ENCODE measurements at regions not wholly inside any gene's neighbourhood (a gene's known extent, or its start where the extent isn't known, plus 50 kb on each side); places are given as distances from the start of the nearest gene placed in this dataset.

DNA sequence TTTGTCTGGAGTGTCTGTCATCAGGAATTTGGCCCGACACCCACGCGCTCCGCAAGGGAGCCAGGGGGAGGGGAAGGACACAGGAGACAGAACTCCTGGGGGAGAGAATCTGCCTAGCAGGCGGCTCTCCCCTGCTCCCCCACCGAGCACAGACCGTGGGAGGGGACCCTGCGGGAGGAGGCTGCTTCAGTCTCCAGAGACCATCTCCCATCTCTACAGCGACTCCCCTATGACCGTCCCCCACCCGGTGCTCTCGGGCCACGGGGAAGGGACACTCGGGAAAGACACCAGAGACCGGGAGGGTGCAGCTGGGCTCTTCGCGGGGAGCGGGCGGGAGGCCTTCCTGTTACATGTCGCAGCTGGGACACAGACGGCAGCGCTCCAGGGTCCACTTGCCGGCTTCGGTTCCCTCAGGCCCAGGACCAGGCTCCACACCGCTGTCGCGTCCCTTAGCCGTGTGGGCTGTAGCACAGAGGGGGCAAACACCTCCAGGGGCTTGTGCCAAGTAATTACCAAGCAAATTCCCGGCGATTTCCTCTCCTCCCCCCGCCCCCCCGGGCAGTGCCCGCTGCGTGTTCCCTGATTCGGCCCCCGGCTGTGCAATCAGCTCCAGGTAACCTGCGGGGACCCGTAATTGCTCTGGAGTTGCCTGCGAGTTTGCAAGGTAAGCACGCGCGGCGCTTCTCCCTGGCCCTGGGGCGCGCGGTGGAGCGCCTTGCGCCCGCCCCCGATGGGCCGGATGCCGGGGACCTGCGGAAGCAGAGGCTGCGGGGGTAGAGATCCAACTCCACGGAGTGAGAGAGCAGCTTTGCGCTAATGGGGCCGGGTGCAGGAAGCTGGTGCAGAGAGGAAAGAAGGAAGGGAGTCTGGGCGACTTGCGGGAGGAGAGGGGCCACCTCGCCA lies 155.1 kb upstream of the CADM1 start:
- peak overlapping the region; percentile 79 for H3K4me3 ChIP-seq (ENCODE audit: low read length)
- peaks cover 93% of the 10 kb centered on the region for H3K27me3 ChIP-seq (ENCODE audit: insufficient read depth, low read length)

DNA sequence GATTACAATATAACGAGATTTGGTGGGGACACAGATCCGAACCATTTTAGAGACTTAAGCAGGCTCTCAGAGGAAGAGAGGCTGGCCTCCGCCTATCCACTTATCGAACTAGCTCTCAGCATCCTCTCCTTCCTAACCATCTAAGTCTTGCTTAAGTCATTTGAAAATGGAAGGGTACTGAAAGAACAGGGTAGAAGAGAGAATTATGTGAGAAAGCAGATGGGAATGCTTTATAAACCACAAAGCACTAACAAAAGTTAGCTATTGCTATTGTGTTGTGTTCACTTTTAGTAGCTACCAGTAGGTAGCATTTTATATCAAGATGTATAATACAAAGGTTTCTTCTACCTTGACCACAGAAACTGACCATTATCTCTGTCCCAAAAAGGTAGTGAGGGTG lies 153.4 kb upstream of the CADM1 start:
- Histone ChIP-seq H3K36me3 (ENCODE audit: insufficient read depth, low read depth, low read length) (no peaks in the 10 kb centered on the region), H3K27ac (ENCODE audit: low read length) (no peak overlapping the region), H3K27me3 (ENCODE audit: insufficient read depth, low read length) (peaks cover 86% of the 10 kb centered on the region), H3K9me3 (ENCODE audit: insufficient read depth, low read depth, low read length) (no peaks in the 10 kb centered on the region), H3K4me3 (ENCODE audit: low read length) (no peak overlapping the region), H3K4me1 (ENCODE audit: insufficient read depth, low read length) (peaks cover 16% of the 10 kb centered on the region; the same call in 1 of the 2 replicates), H3K9ac (ENCODE audit: low read depth, low read length) (no peak overlapping the region)

More for the DNA sequence above, 155.1 kb upstream of the CADM1 start:
- H3K4me1 ChIP-seq (ENCODE audit: insufficient read depth, low read length), result peaks cover 16% of the 10 kb centered on the region; the same call in 1 of the 2 replicates
- no peaks in the 10 kb centered on the region for H3K9me3 ChIP-seq (ENCODE audit: insufficient read depth, low read depth, low read length)
- no peak overlapping the region for H3K27ac ChIP-seq (ENCODE audit: low read length)
- H3K9ac ChIP-seq (ENCODE audit: low read depth, low read length), result peak overlapping the region; percentile 44; the same call in 1 of the 2 replicates
- H3K36me3 ChIP-seq (ENCODE audit: insufficient read depth, low read depth, low read length), result no peaks in the 10 kb centered on the region

DNA sequence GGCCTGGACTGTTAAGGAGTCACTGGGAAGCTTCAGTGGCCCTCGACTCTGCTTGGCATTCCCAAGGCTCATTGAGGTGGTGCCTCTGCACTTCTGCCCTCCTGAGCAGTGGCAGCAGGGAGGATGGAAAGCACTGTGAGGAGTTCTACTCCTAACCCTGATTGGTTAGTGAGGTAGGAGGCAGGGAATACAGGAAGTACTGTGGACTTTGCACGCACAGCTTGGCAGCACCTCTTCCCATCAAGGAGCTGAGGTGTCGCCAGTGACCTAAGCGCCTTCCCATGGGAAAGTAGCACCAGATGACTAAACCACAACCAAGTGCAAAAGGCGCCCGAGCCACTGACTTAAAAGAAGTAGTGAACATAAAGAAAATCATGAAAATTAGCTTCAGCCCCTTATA lies 152.5 kb upstream of the CADM1 start:
- no peak overlapping the region for H3K27ac ChIP-seq (ENCODE audit: low read length)
- H3K36me3 ChIP-seq (ENCODE audit: insufficient read depth, low read depth, low read length), result no peaks in the 10 kb centered on the region
- no peak overlapping the region for H3K9ac ChIP-seq (ENCODE audit: low read depth, low read length)
- no peak overlapping the region for H3K4me3 ChIP-seq (ENCODE audit: low read length)
- H3K27me3 ChIP-seq (ENCODE audit: insufficient read depth, low read length), result peaks cover 77% of the 10 kb centered on the region
- peaks cover 16% of the 10 kb centered on the region; the same call in 1 of the 2 replicates for H3K4me1 ChIP-seq (ENCODE audit: insufficient read depth, low read length)
- no peaks in the 10 kb centered on the region for H3K9me3 ChIP-seq (ENCODE audit: insufficient read depth, low read depth, low read length)

DNA sequence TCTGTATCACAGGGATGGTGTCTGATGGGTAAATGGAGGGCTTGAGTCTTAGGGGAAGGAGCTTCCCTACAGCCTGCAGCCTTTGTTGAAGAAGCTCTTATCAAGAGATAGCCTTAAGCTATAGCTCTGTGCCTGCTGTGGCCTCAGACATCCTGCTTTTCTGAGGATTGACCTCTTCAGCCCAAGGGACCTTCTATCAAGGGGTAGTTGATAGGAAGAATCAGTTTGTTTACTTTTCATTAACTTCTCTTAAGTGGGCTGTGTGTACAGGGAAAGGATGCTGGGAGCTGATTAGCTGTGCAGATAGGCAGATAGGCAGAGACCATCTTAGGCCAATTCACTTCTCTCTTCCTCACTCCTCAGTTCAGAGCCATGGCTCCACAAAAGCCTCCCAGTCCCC lies 151.8 kb upstream of the CADM1 start:
- Histone ChIP-seq H3K4me3 (ENCODE audit: low read length) (no peak overlapping the region), H3K4me1 (ENCODE audit: insufficient read depth, low read length) (peaks cover 16% of the 10 kb centered on the region; the same call in 1 of the 2 replicates), H3K27me3 (ENCODE audit: insufficient read depth, low read length) (peaks cover 72% of the 10 kb centered on the region)

DNA sequence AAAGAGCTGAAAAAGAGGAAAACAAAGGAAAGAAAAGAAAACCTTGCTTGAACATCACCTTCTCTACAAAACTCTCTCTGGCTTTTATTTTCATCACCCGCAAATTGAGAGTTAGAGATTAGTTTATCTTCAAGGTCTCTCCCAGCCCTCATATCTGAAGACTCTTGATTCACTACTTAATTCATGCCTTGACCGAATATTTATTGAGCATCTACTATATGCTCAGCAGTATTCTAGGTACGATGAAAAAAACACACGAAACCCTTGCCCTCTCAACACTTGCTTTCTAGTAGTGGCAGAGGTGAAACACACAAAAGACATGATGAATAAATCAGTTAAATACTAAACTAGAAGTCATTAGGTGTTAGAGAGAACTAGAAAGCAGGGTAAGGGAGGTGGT lies 150.6 kb upstream of the CADM1 start:
- Histone ChIP-seq H3K27ac (ENCODE audit: low read length) (no peak overlapping the region), H3K9ac (ENCODE audit: low read depth, low read length) (no peak overlapping the region), H3K4me3 (ENCODE audit: low read length) (no peak overlapping the region), H3K4me1 (ENCODE audit: insufficient read depth, low read length) (peaks cover 14% of the 10 kb centered on the region; the same call in 1 of the 2 replicates), H3K27me3 (ENCODE audit: insufficient read depth, low read length) (peaks cover 59% of the 10 kb centered on the region), H3K9me3 (ENCODE audit: insufficient read depth, low read depth, low read length) (no peaks in the 10 kb centered on the region), H3K36me3 (ENCODE audit: insufficient read depth, low read depth, low read length) (no peaks in the 10 kb centered on the region)

More for the DNA sequence above, 151.8 kb upstream of the CADM1 start:
- H3K9ac ChIP-seq (ENCODE audit: low read depth, low read length), result no peak overlapping the region
- H3K27ac ChIP-seq (ENCODE audit: low read length), result no peak overlapping the region
- H3K9me3 ChIP-seq (ENCODE audit: insufficient read depth, low read depth, low read length), result no peaks in the 10 kb centered on the region
- H3K36me3 ChIP-seq (ENCODE audit: insufficient read depth, low read depth, low read length), result no peaks in the 10 kb centered on the region

DNA sequence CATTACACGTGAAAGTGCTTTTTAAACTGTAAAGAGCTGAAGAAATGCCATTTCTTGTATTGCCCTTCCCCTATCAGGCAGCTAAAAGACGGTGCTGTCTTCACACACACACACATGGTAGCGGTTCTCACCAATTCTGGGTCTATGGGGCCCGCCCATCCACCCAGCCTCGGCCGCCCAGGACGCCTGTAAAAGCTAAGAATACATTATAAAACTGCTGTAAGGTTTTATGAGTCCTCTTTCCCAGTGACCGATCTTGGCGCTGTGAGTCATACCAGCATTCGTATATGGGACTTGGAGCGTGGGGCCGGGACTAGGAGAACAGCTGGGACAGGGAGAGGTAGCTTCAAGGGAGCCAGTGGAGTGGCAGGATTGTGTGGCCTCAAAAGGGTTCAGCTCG lies 149.7 kb upstream of the CADM1 start:
- Histone ChIP-seq H3K36me3 (ENCODE audit: insufficient read depth, low read depth, low read length) (no peaks in the 10 kb centered on the region), H3K4me1 (ENCODE audit: insufficient read depth, low read length) (peaks cover 10% of the 10 kb centered on the region; the same call in 1 of the 2 replicates), H3K27me3 (ENCODE audit: insufficient read depth, low read length) (peaks cover 50% of the 10 kb centered on the region), H3K27ac (ENCODE audit: low read length) (no peak overlapping the region), H3K4me3 (ENCODE audit: low read length) (no peak overlapping the region), H3K9me3 (ENCODE audit: insufficient read depth, low read depth, low read length) (no peaks in the 10 kb centered on the region), H3K9ac (ENCODE audit: low read depth, low read length) (no peak overlapping the region)

DNA sequence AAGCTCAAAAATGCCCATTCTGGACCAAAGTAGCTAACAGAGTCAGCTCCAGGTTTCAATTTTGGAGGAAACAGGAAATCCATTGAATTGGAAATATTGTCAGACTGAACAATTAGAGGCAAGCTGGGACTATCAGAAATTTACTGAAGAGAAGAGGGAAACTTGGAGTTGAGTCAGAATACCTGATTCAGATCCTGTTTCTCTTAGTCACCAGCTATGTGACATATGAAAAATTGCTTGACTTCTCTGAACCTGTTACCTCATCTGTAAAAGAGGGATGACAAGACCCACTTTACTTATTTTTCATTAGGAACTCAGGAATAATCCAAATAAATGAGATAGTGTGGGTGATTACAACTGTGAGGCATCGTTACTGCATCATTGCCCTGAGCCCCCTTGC lies 148.9 kb upstream of the CADM1 start:
- H3K9ac ChIP-seq (ENCODE audit: low read depth, low read length), result no peak overlapping the region
- H3K4me3 ChIP-seq (ENCODE audit: low read length), result no peak overlapping the region
- peaks cover 5% of the 10 kb centered on the region; the same call in 1 of the 2 replicates for H3K4me1 ChIP-seq (ENCODE audit: insufficient read depth, low read length)
- H3K27me3 ChIP-seq (ENCODE audit: insufficient read depth, low read length), result peaks cover 42% of the 10 kb centered on the region
- no peaks in the 10 kb centered on the region for H3K9me3 ChIP-seq (ENCODE audit: insufficient read depth, low read depth, low read length)
- H3K27ac ChIP-seq (ENCODE audit: low read length), result no peak overlapping the region
- H3K36me3 ChIP-seq (ENCODE audit: insufficient read depth, low read depth, low read length), result no peaks in the 10 kb centered on the region

DNA sequence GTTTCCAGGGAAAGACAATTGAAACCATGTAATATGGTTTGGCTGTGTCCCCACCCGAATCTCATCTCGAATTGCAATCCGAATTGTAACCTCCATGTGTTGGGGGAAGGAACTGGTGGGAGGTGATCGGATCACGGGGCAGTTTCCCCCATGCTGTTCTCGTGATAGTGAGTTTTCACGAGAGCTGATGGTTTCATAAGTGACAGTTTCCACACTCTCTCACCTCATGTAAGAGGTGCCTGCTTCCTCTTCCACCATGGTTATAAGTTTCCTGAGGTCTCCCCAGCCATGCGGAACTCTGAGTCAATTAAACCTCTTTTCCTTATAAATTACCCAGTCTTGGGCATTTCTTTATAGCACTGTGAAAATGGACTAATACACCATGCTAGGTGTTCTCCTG lies 148.3 kb upstream of the CADM1 start:
- Histone ChIP-seq H3K36me3 (ENCODE audit: insufficient read depth, low read depth, low read length) (no peaks in the 10 kb centered on the region), H3K27me3 (ENCODE audit: insufficient read depth, low read length) (peaks cover 37% of the 10 kb centered on the region), H3K9ac (ENCODE audit: low read depth, low read length) (no peak overlapping the region), H3K4me1 (ENCODE audit: insufficient read depth, low read length) (peaks cover 5% of the 10 kb centered on the region; the same call in 1 of the 2 replicates), H3K4me3 (ENCODE audit: low read length) (no peak overlapping the region), H3K9me3 (ENCODE audit: insufficient read depth, low read depth, low read length) (no peaks in the 10 kb centered on the region), H3K27ac (ENCODE audit: low read length) (no peak overlapping the region)

DNA sequence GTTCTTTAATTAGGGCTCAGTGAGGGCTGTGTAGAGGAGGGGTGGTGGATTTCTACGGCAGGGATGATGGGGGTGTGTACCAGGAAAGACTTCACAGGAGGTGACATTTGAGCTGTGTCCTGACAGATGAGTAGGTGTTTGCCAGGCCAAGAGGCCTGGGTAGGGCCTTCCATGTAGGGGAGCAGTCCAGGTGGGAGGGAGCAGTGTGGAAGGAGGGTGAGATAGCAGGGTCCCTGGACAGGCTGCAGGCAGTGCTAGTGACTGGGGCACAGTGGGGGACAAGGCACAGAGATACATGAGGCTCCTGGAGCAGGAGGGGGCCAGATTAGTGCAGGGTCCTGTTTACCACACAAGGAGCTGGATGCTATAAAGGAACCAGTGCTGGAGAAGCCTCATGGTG lies 147.9 kb upstream of the CADM1 start:
- Histone ChIP-seq H3K4me3 (ENCODE audit: low read length) (no peak overlapping the region), H3K4me1 (ENCODE audit: insufficient read depth, low read length) (peaks cover 5% of the 10 kb centered on the region; the same call in 1 of the 2 replicates), H3K9me3 (ENCODE audit: insufficient read depth, low read depth, low read length) (no peaks in the 10 kb centered on the region), H3K9ac (ENCODE audit: low read depth, low read length) (no peak overlapping the region), H3K36me3 (ENCODE audit: insufficient read depth, low read depth, low read length) (no peaks in the 10 kb centered on the region), H3K27me3 (ENCODE audit: insufficient read depth, low read length) (peaks cover 33% of the 10 kb centered on the region), H3K27ac (ENCODE audit: low read length) (no peak overlapping the region)

DNA sequence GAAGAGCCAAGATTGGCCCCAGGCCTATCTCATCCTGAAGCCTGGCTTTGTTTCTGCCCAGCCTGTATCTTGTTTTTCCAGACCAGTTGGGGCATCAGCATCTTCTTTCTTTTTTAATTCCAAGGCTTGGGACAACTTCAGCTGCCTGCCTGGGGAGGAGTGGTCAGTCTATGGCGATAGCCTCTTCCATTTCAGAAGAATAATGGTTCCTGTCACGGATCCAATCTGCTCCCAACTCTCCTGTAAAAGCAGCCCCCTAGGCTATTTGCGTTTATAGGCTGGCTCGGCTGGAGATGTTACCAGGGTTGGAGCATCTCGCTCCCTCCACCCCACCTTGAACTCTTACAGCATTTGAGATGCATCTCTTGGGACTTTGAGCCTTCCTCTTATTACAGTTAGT lies 145.2 kb upstream of the CADM1 start:
- H3K9me3 ChIP-seq (ENCODE audit: insufficient read depth, low read depth, low read length), result no peaks in the 10 kb centered on the region
- no peaks in the 10 kb centered on the region for H3K36me3 ChIP-seq (ENCODE audit: insufficient read depth, low read depth, low read length)
- H3K4me1 ChIP-seq (ENCODE audit: insufficient read depth, low read length), result peaks cover 2% of the 10 kb centered on the region; the same call in 1 of the 2 replicates
- peaks cover 10% of the 10 kb centered on the region; the same call in 1 of the 2 replicates for H3K27me3 ChIP-seq (ENCODE audit: insufficient read depth, low read length)
- no peak overlapping the region for H3K9ac ChIP-seq (ENCODE audit: low read depth, low read length)
- no peak overlapping the region for H3K27ac ChIP-seq (ENCODE audit: low read length)
- H3K4me3 ChIP-seq (ENCODE audit: low read length), result no peak overlapping the region

DNA sequence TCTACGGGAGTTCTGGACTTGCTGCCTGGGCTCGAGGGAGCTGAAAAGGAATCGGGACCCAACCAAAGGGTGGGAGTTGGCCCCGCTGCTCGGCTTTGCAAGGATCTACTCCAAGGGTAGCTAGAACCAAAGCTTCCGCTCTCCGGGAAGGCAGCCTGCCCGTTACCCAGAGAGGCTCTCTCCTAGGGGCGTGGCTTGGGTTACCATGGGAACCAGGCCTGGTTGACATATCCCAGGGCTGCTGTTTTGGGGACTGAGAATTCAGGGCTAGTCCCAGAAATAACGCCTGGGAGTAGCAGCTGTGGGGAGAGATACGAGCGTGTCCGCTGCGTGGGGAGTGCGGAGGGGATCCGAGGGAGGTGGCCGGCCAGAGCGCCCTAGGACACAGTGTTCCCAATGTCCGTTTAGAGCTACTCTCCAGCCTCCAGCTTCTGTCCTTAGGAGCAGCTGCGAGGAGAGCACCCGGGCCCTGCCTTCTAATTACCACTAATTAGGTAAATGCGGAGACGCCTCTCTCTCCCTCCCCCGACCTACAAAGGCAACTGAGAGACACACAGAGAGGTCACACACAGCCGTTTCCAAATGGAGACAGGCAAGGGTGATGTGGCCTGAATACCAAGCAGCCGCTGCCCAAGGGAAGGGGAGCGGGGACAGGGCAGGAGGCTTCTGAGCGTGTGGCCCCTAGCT lies 141.6 kb upstream of the CADM1 start:
- H3K4me3 ChIP-seq (ENCODE audit: low read length), result peak overlapping the region; percentile 13; the same call in 1 of the 2 replicates
- H3K27ac ChIP-seq (ENCODE audit: low read length), result no peak overlapping the region
- peaks cover 5% of the 10 kb centered on the region; the same call in 1 of the 2 replicates for H3K27me3 ChIP-seq (ENCODE audit: insufficient read depth, low read length)
- peaks cover 2% of the 10 kb centered on the region; the same call in 1 of the 2 replicates for H3K4me1 ChIP-seq (ENCODE audit: insufficient read depth, low read length)
- H3K36me3 ChIP-seq (ENCODE audit: insufficient read depth, low read depth, low read length), result no peaks in the 10 kb centered on the region
- H3K9me3 ChIP-seq (ENCODE audit: insufficient read depth, low read depth, low read length), result no peaks in the 10 kb centered on the region
- no peak overlapping the region for H3K9ac ChIP-seq (ENCODE audit: low read depth, low read length)

All from iPS-20b (cell line).